GM23338 (cell line): ENCODE measurements at regions not wholly inside any gene's neighbourhood (a gene's known extent, or its start where the extent isn't known, plus 50 kb on each side); places are given as distances from the start of the nearest gene placed in this dataset.

Experiments used
- ATAC-seq: fragments of 200-7000 bp; cut with Tn5 transposase; 3 replicates; pipeline ENCODE4 v1.9.1; 2020
- DNase-seq: peaks from one replicate; pipeline ENCODE4 v3.0.0-alpha.2; 2015; ENCODE audit warnings: low spot score
- H2AFZ ChIP-seq: fragments of 200-600 bp; sonication (generic); 2 replicates; pipeline ENCODE4 v1.8.0; 2016; ENCODE audit warnings: antibody characterized with exemption, mild to moderate bottlenecking, moderate library complexity
- H3F3A ChIP-seq: fragments of 200-600 bp; sonication (generic); replicated peaks from 2 replicates; pipeline ENCODE4 v1.8.0; 2017; ENCODE audit warnings: antibody characterized with exemption, mixed run types, low read depth
- H3K27ac ChIP-seq: fragments of 200-600 bp; sonication (generic); 2 replicates; pipeline ENCODE4 v1.6.1; 2016; ENCODE audit warnings: low read depth
- H3K27me3 ChIP-seq: fragments of 200-600 bp; sonication (generic); 2 replicates; pipeline ENCODE4 v1.8.0; 2016; ENCODE audit warnings: mild to moderate bottlenecking, mixed run types, moderate library complexity; ENCODE audit not compliant: insufficient read depth
- H3K36me3 ChIP-seq: fragments of 200-600 bp; sonication (generic); 2 replicates; pipeline ENCODE4 v1.8.0; 2016; ENCODE audit warnings: mild to moderate bottlenecking; ENCODE audit not compliant: insufficient read depth
- H3K4me1 ChIP-seq: fragments of 200-600 bp; sonication (generic); 2 replicates; pipeline ENCODE4 v1.8.0; 2016; ENCODE audit warnings: mild to moderate bottlenecking, moderate library complexity; ENCODE audit not compliant: insufficient read depth
- H3K4me2 ChIP-seq: fragments of 200-600 bp; sonication (generic); 2 replicates; pipeline ENCODE4 v1.7.1; 2017; ENCODE audit warnings: mixed run types
- H3K4me3 ChIP-seq: fragments of 200-600 bp; sonication (generic); 2 replicates; pipeline ENCODE4 v1.6.1; 2016; ENCODE audit warnings: mixed run types
- H3K79me2 ChIP-seq: fragments of 200-600 bp; sonication (generic); replicated peaks from 2 replicates; pipeline ENCODE4 v1.8.0; 2017; ENCODE audit warnings: mild to moderate bottlenecking; ENCODE audit not compliant: insufficient read depth
- H3K9me2 ChIP-seq: fragments of 200-600 bp; sonication (generic); 2 replicates; pipeline ENCODE4 v1.8.0; 2017; ENCODE audit not compliant: insufficient read depth
- H4K20me1 ChIP-seq: fragments of 200-600 bp; sonication (generic); replicated peaks from 2 replicates; pipeline ENCODE4 v1.8.0; 2017; ENCODE audit warnings: mild to moderate bottlenecking; ENCODE audit not compliant: insufficient read depth
- H3K27ac Mint-ChIP-seq: 2 replicates; pipeline ENCODE4 v1.8.0; 2020; ENCODE audit warnings: inconsistent platforms, mild to moderate bottlenecking, moderate library complexity, mixed read lengths
- H3K27me3 Mint-ChIP-seq: 3 replicates; pipeline ENCODE4 v1.8.0; 2022; ENCODE audit warnings: low read depth, mild to moderate bottlenecking, moderate library complexity, mixed read lengths, inconsistent platforms; ENCODE audit not compliant: insufficient read depth, poor library complexity
- H3K36me3 Mint-ChIP-seq: 3 replicates; pipeline ENCODE4 v1.8.0; 2021; ENCODE audit warnings: low read depth, mild to moderate bottlenecking, inconsistent platforms, moderate library complexity, mixed read lengths
- H3K4me1 Mint-ChIP-seq: 3 replicates; pipeline ENCODE4 v1.8.0; 2020; ENCODE audit warnings: mild to moderate bottlenecking, inconsistent platforms, mixed read lengths
- H3K4me3 Mint-ChIP-seq: 3 replicates; pipeline ENCODE4 v1.8.0; 2021; ENCODE audit warnings: moderate library complexity, mild to moderate bottlenecking, inconsistent platforms, mixed read lengths
- H3K9me3 Mint-ChIP-seq: 3 replicates; pipeline ENCODE4 v1.8.0; 2020; ENCODE audit warnings: moderate library complexity, mild to moderate bottlenecking, inconsistent platforms, mixed read lengths
- CREB1 ChIP-seq: fragments of 250-450 bp; sonication (Bioruptor Pico); IDR thresholded peaks from 2 replicates; pipeline ENCODE4 v1.5.0; 2020; ENCODE audit warnings: low read depth, mild to moderate bottlenecking, moderate library complexity
- CTCF ChIP-seq, 2 experiments: fragments of 200-600 bp in 1 of 2; sonication (generic) in 1 of 2; conservative IDR thresholded peaks; 2 replicates each; pipeline versions ENCODE4 v1.5.1 to v1.6.1; 2016 to 2017; ENCODE audit warnings: antibody characterized with exemption in 2 of 2, low read depth in 2 of 2, mild to moderate bottlenecking in 2 of 2, moderate library complexity in 1 of 2
- ETS1 ChIP-seq: IDR thresholded peaks from 2 replicates; pipeline ENCODE4 v1.6.1; 2016; ENCODE audit warnings: antibody characterized with exemption
- EZH2 ChIP-seq: fragments of 200-600 bp; sonication (generic); IDR thresholded peaks from one replicate; pipeline ENCODE4 v1.8.0; 2017; ENCODE audit warnings: antibody characterized with exemption, mild to moderate bottlenecking, low read depth; ENCODE audit not compliant: unreplicated experiment
- EZH2phosphoT487 ChIP-seq: fragments of 200-600 bp; sonication (generic); IDR thresholded peaks from one replicate; pipeline ENCODE4 v1.8.1; 2018; ENCODE audit warnings: antibody characterized with exemption; ENCODE audit not compliant: unreplicated experiment
- JUNB ChIP-seq: IDR thresholded peaks from one replicate; pipeline ENCODE4 v1.6.1; 2016; ENCODE audit warnings: antibody characterized with exemption; ENCODE audit not compliant: unreplicated experiment
- NANOG ChIP-seq: IDR thresholded peaks from 2 replicates; pipeline ENCODE4 v1.6.1; 2016; ENCODE audit warnings: antibody characterized with exemption, borderline replicate concordance
- POLR2AphosphoS5 ChIP-seq: IDR thresholded peaks from 2 replicates; pipeline ENCODE4 v1.6.1; 2016; ENCODE audit warnings: antibody characterized with exemption, low read depth
- STAT1 ChIP-seq: IDR thresholded peaks from one replicate; pipeline ENCODE4 v1.6.1; 2016; ENCODE audit warnings: antibody characterized with exemption; ENCODE audit not compliant: unreplicated experiment
- ZNF114 ChIP-seq: fragments of 250-450 bp; sonication (Bioruptor Pico); IDR thresholded peaks from 2 replicates; pipeline ENCODE4 v1.5.0; 2020; ENCODE audit warnings: mild to moderate bottlenecking, moderate library complexity
- ZNF331 ChIP-seq: fragments of 250-450 bp; sonication (Bioruptor Pico); IDR thresholded peaks from 2 replicates; pipeline ENCODE4 v1.5.0; 2020; ENCODE audit warnings: low read depth, mild to moderate bottlenecking, moderate library complexity
- TF ChIP-seq, protein P1 (sequence below): IDR thresholded peaks from one replicate; pipeline ENCODE4 v1.6.1; 2018; ENCODE audit warnings: antibody characterized with exemption; ENCODE audit not compliant: unreplicated experiment
- TF ChIP-seq, protein P2 (sequence below): fragments of 250-450 bp; sonication (Bioruptor Pico); IDR thresholded peaks from 2 replicates; pipeline ENCODE4 v1.5.0; 2020; ENCODE audit warnings: mild to moderate bottlenecking, moderate library complexity

- no peaks in the 10 kb centered on the region for H3K4me1 ChIP-seq
- Mint-ChIP-seq H3K36me3 (no peaks in the 10 kb centered on the region), H3K4me3 (no peak overlapping the region), H3K4me1 (no peaks in the 10 kb centered on the region), H3K27ac (no peak overlapping the region), H3K9me3 (peaks cover under 1% of the 10 kb centered on the region; the same call in 1 of the 3 replicates), H3K27me3 (peaks cover 2% of the 10 kb centered on the region)
- no peaks in the 10 kb centered on the region for H3K79me2 ChIP-seq
- H4K20me1 ChIP-seq = no peaks in the 10 kb centered on the region
- ATAC-seq (no peak), DNase-seq (no peak)
- no peaks in the 10 kb centered on the region for H3K36me3 ChIP-seq
- H2AFZ ChIP-seq = peak overlapping the region; percentile 52; the same call in 1 of the 2 replicates
- H3K4me3 ChIP-seq = no peak overlapping the region
- H3K9me2 ChIP-seq = peaks cover 10% of the 10 kb centered on the region; the same call in 1 of the 2 replicates
- no peak overlapping the region for H3K4me2 ChIP-seq
- H3K27ac ChIP-seq = no peak overlapping the region
- no peaks in the 10 kb centered on the region for H3K27me3 ChIP-seq
- H3F3A ChIP-seq = no peaks in the 10 kb centered on the region
- TF ChIP-seq ZNF114 (no peak), NANOG (no peak), CTCF (conservative IDR thresholded peaks at IDR 0.05; ENCODE audit: low read depth in 2 of 2) (no peak), STAT1 (no peak), CREB1 (CRISPR knock-in tag) (no peak), EZH2 (no peak), ETS1 (no peak), EZH2phosphoT487 (no peak), POLR2AphosphoS5 (no peak), ZNF331 (CRISPR knock-in tag) (no peak), JUNB (no peak)
- TF ChIP-seq, protein P1, sequence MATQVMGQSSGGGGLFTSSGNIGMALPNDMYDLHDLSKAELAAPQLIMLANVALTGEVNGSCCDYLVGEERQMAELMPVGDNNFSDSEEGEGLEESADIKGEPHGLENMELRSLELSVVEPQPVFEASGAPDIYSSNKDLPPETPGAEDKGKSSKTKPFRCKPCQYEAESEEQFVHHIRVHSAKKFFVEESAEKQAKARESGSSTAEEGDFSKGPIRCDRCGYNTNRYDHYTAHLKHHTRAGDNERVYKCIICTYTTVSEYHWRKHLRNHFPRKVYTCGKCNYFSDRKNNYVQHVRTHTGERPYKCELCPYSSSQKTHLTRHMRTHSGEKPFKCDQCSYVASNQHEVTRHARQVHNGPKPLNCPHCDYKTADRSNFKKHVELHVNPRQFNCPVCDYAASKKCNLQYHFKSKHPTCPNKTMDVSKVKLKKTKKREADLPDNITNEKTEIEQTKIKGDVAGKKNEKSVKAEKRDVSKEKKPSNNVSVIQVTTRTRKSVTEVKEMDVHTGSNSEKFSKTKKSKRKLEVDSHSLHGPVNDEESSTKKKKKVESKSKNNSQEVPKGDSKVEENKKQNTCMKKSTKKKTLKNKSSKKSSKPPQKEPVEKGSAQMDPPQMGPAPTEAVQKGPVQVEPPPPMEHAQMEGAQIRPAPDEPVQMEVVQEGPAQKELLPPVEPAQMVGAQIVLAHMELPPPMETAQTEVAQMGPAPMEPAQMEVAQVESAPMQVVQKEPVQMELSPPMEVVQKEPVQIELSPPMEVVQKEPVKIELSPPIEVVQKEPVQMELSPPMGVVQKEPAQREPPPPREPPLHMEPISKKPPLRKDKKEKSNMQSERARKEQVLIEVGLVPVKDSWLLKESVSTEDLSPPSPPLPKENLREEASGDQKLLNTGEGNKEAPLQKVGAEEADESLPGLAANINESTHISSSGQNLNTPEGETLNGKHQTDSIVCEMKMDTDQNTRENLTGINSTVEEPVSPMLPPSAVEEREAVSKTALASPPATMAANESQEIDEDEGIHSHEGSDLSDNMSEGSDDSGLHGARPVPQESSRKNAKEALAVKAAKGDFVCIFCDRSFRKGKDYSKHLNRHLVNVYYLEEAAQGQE = no peak
- TF ChIP-seq, protein P2, sequence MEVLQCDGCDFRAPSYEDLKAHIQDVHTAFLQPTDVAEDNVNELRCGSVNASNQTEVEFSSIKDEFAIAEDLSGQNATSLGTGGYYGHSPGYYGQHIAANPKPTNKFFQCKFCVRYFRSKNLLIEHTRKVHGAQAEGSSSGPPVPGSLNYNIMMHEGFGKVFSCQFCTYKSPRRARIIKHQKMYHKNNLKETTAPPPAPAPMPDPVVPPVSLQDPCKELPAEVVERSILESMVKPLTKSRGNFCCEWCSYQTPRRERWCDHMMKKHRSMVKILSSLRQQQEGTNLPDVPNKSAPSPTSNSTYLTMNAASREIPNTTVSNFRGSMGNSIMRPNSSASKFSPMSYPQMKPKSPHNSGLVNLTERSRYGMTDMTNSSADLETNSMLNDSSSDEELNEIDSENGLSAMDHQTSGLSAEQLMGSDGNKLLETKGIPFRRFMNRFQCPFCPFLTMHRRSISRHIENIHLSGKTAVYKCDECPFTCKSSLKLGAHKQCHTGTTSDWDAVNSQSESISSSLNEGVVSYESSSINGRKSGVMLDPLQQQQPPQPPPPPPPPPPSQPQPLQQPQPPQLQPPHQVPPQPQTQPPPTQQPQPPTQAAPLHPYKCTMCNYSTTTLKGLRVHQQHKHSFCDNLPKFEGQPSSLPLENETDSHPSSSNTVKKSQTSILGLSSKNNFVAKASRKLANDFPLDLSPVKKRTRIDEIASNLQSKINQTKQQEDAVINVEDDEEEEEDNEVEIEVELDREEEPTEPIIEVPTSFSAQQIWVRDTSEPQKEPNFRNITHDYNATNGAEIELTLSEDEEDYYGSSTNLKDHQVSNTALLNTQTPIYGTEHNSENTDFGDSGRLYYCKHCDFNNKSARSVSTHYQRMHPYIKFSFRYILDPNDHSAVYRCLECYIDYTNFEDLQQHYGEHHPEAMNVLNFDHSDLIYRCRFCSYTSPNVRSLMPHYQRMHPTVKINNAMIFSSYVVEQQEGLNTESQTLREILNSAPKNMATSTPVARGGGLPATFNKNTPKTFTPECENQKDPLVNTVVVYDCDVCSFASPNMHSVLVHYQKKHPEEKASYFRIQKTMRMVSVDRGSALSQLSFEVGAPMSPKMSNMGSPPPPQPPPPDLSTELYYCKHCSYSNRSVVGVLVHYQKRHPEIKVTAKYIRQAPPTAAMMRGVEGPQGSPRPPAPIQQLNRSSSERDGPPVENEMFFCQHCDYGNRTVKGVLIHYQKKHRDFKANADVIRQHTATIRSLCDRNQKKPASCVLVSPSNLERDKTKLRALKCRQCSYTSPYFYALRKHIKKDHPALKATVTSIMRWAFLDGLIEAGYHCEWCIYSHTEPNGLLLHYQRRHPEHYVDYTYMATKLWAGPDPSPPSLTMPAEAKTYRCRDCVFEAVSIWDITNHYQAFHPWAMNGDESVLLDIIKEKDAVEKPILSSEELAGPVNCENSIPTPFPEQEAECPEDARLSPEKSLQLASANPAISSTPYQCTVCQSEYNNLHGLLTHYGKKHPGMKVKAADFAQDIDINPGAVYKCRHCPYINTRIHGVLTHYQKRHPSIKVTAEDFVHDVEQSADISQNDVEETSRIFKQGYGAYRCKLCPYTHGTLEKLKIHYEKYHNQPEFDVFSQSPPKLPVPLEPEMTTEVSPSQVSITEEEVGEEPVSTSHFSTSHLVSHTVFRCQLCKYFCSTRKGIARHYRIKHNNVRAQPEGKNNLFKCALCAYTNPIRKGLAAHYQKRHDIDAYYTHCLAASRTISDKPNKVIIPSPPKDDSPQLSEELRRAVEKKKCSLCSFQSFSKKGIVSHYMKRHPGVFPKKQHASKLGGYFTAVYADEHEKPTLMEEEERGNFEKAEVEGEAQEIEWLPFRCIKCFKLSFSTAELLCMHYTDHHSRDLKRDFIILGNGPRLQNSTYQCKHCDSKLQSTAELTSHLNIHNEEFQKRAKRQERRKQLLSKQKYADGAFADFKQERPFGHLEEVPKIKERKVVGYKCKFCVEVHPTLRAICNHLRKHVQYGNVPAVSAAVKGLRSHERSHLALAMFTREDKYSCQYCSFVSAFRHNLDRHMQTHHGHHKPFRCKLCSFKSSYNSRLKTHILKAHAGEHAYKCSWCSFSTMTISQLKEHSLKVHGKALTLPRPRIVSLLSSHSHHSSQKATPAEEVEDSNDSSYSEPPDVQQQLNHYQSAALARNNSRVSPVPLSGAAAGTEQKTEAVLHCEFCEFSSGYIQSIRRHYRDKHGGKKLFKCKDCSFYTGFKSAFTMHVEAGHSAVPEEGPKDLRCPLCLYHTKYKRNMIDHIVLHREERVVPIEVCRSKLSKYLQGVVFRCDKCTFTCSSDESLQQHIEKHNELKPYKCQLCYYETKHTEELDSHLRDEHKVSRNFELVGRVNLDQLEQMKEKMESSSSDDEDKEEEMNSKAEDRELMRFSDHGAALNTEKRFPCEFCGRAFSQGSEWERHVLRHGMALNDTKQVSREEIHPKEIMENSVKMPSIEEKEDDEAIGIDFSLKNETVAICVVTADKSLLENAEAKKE = no peak
Measured at GRCh38 chr20:52402950-52403349, 211.4 kb upstream of the ZFP64 start.
